ENCODE measurements at regions not wholly inside any gene's neighbourhood (a gene's known extent, or its start where the extent isn't known, plus 50 kb on each side); places are given as distances from the start of the nearest gene placed in this dataset.

DNA sequence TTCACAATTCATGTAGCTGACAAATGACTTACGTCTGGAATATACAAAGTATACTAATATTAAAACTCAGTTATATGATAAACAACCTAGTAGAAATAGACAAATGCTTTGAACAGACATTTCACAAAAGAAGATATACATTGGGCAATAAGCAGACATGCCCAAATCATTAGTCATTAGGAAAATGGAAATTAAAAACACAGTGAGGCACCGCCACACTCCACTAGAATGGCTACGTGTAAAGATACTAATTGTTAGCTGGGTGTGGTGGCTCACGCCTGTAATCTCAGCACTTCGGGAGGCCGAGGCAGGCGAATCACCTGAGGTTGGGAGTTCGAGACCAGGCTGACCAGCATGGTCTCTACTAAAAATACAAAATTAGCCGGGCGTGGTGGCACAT is 248.9 kb upstream of the TMEM132C start:
- Mint-ChIP-seq H3K27ac (no peak overlapping the region), H3K4me3 (no peak overlapping the region), H3K27me3 (no peaks in the 10 kb centered on the region), H3K9me3 (ENCODE audit: insufficient read depth) (peaks cover 3% of the 10 kb centered on the region), H3K4me1 (no peaks in the 10 kb centered on the region)
- no peaks in the 10 kb centered on the region for H3K27me3 ChIP-seq (replicated peaks in 1 of 4; ENCODE audit: control extremely low read depth in 1 of 4, control insufficient read depth in 3 of 4, insufficient read depth in 4 of 4, low read length in 3 of 4)
- TF ChIP-seq EZH2 (IDR thresholded peaks at IDR 0.05; ENCODE audit: borderline replicate concordance, insufficient read depth, low read depth, low read length, poor library complexity, severe bottlenecking), result no peak
- TF ChIP-seq, protein P1, sequence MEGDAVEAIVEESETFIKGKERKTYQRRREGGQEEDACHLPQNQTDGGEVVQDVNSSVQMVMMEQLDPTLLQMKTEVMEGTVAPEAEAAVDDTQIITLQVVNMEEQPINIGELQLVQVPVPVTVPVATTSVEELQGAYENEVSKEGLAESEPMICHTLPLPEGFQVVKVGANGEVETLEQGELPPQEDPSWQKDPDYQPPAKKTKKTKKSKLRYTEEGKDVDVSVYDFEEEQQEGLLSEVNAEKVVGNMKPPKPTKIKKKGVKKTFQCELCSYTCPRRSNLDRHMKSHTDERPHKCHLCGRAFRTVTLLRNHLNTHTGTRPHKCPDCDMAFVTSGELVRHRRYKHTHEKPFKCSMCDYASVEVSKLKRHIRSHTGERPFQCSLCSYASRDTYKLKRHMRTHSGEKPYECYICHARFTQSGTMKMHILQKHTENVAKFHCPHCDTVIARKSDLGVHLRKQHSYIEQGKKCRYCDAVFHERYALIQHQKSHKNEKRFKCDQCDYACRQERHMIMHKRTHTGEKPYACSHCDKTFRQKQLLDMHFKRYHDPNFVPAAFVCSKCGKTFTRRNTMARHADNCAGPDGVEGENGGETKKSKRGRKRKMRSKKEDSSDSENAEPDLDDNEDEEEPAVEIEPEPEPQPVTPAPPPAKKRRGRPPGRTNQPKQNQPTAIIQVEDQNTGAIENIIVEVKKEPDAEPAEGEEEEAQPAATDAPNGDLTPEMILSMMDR (IDR thresholded peaks at IDR 0.05), result no peak
- H3K36me3 ChIP-seq (replicated peaks in 1 of 2; ENCODE audit: control extremely low read depth in 1 of 2, control insufficient read depth in 1 of 2, extremely low read depth in 1 of 2, insufficient read depth in 2 of 2, low read length in 1 of 2), result no peaks in the 10 kb centered on the region
- no peaks in the 10 kb centered on the region for H4K20me1 ChIP-seq (ENCODE audit: control insufficient read depth, insufficient read depth, low read length, poor library complexity, severe bottlenecking)
- H3K4me3 ChIP-seq (ENCODE audit: control extremely low read depth in 1 of 5, extremely low read depth in 1 of 5, insufficient read depth in 1 of 5, low read depth in 2 of 5, low read length in 4 of 5), result no peak overlapping the region
- intact Hi-C loops (cut with micrococcal nuclease), result no loop called here
- no peak overlapping the region for H2AFZ ChIP-seq (ENCODE audit: insufficient read depth, low read depth, low read length, poor library complexity, severe bottlenecking)
- no peaks in the 10 kb centered on the region for H3K4me1 ChIP-seq (ENCODE audit: control insufficient read depth in 2 of 2, insufficient read depth in 2 of 2, low read length in 2 of 2)
- CTCF ChIA-PET, result no interaction called here
- no peak overlapping the region for H3K4me2 ChIP-seq (replicated peaks; ENCODE audit: low read depth, low read length, poor library complexity, severe bottlenecking)
- POLR2A ChIA-PET, result no interaction called here
- no peak overlapping the region for H3K9ac ChIP-seq (ENCODE audit: low read length)
- DNase-seq (no peak), ATAC-seq (ENCODE audit: low read depth) (no peak)
- H3K27ac ChIP-seq (ENCODE audit: low read length in 2 of 2), result no peak overlapping the region
- H3K9me3 ChIP-seq (ENCODE audit: control extremely low read depth in 1 of 3, control insufficient read depth in 2 of 3, insufficient read depth in 1 of 3, low read length in 2 of 3), result peaks cover 0 to 6% (median 0%) of the 10 kb centered on the region in 3 donors
- 81% methylated on average over 7 of the region's 10 CpGs for WGBS (ENCODE audit: insufficient coverage)
- no peaks in the 10 kb centered on the region for H3K79me2 ChIP-seq (ENCODE audit: control insufficient read depth, insufficient read depth, low read length)

DNA sequence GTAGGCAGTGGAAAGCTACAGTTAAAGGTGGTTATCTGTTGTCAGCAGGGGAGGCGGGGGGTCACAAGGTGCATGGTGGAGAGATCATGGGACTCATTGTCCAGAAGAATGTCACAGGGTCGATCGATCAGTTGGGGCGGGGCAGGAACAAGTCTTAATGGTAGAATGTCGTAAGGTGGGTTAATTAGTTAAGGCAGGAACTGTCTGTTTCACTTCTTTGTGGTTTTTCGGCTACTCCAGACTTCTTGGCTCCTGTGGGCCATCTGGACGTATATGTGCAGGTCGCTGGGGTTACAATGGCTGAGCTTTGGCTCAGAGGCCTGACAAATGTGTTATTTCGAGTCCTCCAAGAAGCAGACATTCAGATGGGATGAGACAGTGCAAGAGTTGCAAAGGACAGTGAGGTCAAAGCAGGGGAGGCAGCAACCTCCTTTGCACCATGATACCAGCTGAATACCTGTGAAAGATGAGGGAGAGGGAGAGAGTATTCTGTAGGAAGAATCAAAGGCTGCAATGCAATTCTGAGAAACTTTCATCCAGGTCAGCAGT is 246.9 kb upstream of the TMEM132C start:
- no peaks in the 10 kb centered on the region for H3K79me2 ChIP-seq (ENCODE audit: control insufficient read depth, insufficient read depth, low read length)
- no peaks in the 10 kb centered on the region for H3K27me3 ChIP-seq (replicated peaks in 1 of 4; ENCODE audit: control extremely low read depth in 1 of 4, control insufficient read depth in 3 of 4, insufficient read depth in 4 of 4, low read length in 3 of 4)
- no peaks in the 10 kb centered on the region for H4K20me1 ChIP-seq (ENCODE audit: control insufficient read depth, insufficient read depth, low read length, poor library complexity, severe bottlenecking)
- H2AFZ ChIP-seq (ENCODE audit: insufficient read depth, low read depth, low read length, poor library complexity, severe bottlenecking), result no peak overlapping the region
- Mint-ChIP-seq H3K4me3 (no peak overlapping the region), H3K9me3 (ENCODE audit: insufficient read depth) (peaks cover 3% of the 10 kb centered on the region), H3K4me1 (no peaks in the 10 kb centered on the region), H3K27me3 (no peaks in the 10 kb centered on the region), H3K27ac (no peak overlapping the region)
- ATAC-seq (ENCODE audit: low read depth) (no peak), DNase-seq (no peak)
- no peak for TF ChIP-seq EZH2 (IDR thresholded peaks at IDR 0.05; ENCODE audit: borderline replicate concordance, insufficient read depth, low read depth, low read length, poor library complexity, severe bottlenecking)
- H3K36me3 ChIP-seq (replicated peaks in 1 of 2; ENCODE audit: control extremely low read depth in 1 of 2, control insufficient read depth in 1 of 2, extremely low read depth in 1 of 2, insufficient read depth in 2 of 2, low read length in 1 of 2), result no peaks in the 10 kb centered on the region
- intact Hi-C loops (cut with micrococcal nuclease), result no loop called here
- H3K9me3 ChIP-seq (ENCODE audit: control extremely low read depth in 1 of 3, control insufficient read depth in 2 of 3, insufficient read depth in 1 of 3, low read length in 2 of 3), result peaks cover 0 to 6% (median 0%) of the 10 kb centered on the region in 3 donors
- no peak overlapping the region for H3K9ac ChIP-seq (ENCODE audit: low read length)
- no peak overlapping the region for H3K4me3 ChIP-seq (ENCODE audit: control extremely low read depth in 1 of 5, extremely low read depth in 1 of 5, insufficient read depth in 1 of 5, low read depth in 2 of 5, low read length in 4 of 5)
- no peaks in the 10 kb centered on the region for H3K4me1 ChIP-seq (ENCODE audit: control insufficient read depth in 2 of 2, insufficient read depth in 2 of 2, low read length in 2 of 2)
- CTCF ChIA-PET, result no interaction called here
- H3K4me2 ChIP-seq (replicated peaks; ENCODE audit: low read depth, low read length, poor library complexity, severe bottlenecking), result no peak overlapping the region
- WGBS (ENCODE audit: insufficient coverage), result 79% methylated on average over 8 of the region's 9 CpGs
- H3K27ac ChIP-seq (ENCODE audit: low read length in 2 of 2), result no peak overlapping the region
- POLR2A ChIA-PET, result no interaction called here

All from B cell (primary cell).